GM12864 (cell line): ENCODE measurements at regions not wholly inside any gene's neighbourhood (a gene's known extent, or its start where the extent isn't known, plus 50 kb on each side); places are given as distances from the start of the nearest gene placed in this dataset.

ENCODE experiments used
- DNase-seq: peaks from one replicate; pipeline ENCODE4 v3.0.0-alpha.2; 2011; ENCODE audit warnings: low read depth
- H3K4me3 ChIP-seq: 2 replicates; pipeline ENCODE4 v1.5.1; 2011; ENCODE audit warnings: mild to moderate bottlenecking, low read depth, low read length, control low read depth
- CTCF ChIP-seq: IDR thresholded peaks from 2 replicates; pipeline ENCODE4 v1.5.1; 2011; ENCODE audit warnings: low read depth, mild to moderate bottlenecking, moderate library complexity, low read length, control low read depth, inconsistent platforms; ENCODE audit errors: missing control alignments

- no peak for TF ChIP-seq CTCF
- H3K4me3 ChIP-seq: no peak overlapping the region
- DNase-seq: no peak
These were observed 344.5 kb upstream of the ZFP64 start for GRCh38 chr20:52536040-52536439.

GRCh38 chr20:52534616-52535015 lies 343.0 kb upstream of the ZFP64 start:
- no peak for DNase-seq
- no peak overlapping the region for H3K4me3 ChIP-seq

GRCh38 chr20:52533401-52533800 lies 341.8 kb upstream of the ZFP64 start:
- no peak overlapping the region for H3K4me3 ChIP-seq
- no peak for TF ChIP-seq CTCF
- no peak for DNase-seq

More at GRCh38 chr20:52534616-52535015, 343.0 kb upstream of the ZFP64 start:
- no peak for TF ChIP-seq CTCF

GRCh38 chr20:52532674-52533073 lies 341.1 kb upstream of the ZFP64 start:
- TF ChIP-seq CTCF: no peak

GRCh38 chr20:52530571-52530970 lies 339.0 kb upstream of the ZFP64 start:
- TF ChIP-seq CTCF: no peak
- DNase-seq: no peak
- H3K4me3 ChIP-seq: no peak overlapping the region

More at GRCh38 chr20:52532674-52533073, 341.1 kb upstream of the ZFP64 start:
- no peak overlapping the region for H3K4me3 ChIP-seq
- DNase-seq: no peak

GRCh38 chr20:52529826-52530225 lies 338.2 kb upstream of the ZFP64 start:
- no peak for TF ChIP-seq CTCF
- H3K4me3 ChIP-seq: no peak overlapping the region
- DNase-seq: no peak

GRCh38 chr20:52524861-52525260 lies 333.3 kb upstream of the ZFP64 start:
- no peak overlapping the region for H3K4me3 ChIP-seq
- DNase-seq: no peak
- no peak for TF ChIP-seq CTCF
